ENCODE measurements at regions not wholly inside any gene's neighbourhood (a gene's known extent, or its start where the extent isn't known, plus 50 kb on each side); places are given as distances from the start of the nearest gene placed in this dataset.

DNA sequence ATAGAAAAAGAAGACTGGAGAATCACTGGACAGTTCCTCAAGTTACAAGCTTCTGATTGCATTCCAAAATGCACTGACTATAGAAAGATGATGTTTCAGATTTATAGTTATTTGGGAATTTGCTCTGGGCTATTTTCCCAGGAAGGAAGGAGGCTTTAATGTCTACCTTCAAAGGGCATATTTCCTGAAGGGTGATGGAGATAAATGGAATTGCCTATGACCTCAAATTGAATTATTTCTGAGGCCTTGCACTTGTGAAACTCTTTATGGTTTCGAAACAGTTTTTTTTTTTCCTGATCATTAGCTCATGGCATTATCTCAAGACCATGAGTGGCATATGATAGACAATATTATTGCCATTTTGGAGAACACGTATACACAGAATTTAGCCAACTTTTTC lies 333.9 kb downstream of the METTL15 start:
- TF ChIP-seq POLR2A (IDR thresholded peaks at IDR 0.05; ENCODE audit: low read depth, low read length) = no peak
- TF ChIP-seq POLR2AphosphoS5 (IDR thresholded peaks at IDR 0.05; ENCODE audit: low read depth, low read length) = no peak
- no peak for TF ChIP-seq TAF1 (IDR thresholded peaks at IDR 0.05; ENCODE audit: borderline replicate concordance, low read depth, low read length)
